IPS DF 6.9 (cell line): ENCODE measurements at regions not wholly inside any gene's neighbourhood (a gene's known extent, or its start where the extent isn't known, plus 50 kb on each side); places are given as distances from the start of the nearest gene placed in this dataset.

ENCODE experiments used
- DNase-seq: peaks from one replicate; pipeline ENCODE4 v3.0.0-alpha.2; 2013; ENCODE audit warnings: low read depth, low spot score
- H3K27ac ChIP-seq: one replicate; pipeline ENCODE4 v1.5.1; 2013; ENCODE audit warnings: low read length, control low read depth
- H3K27me3 ChIP-seq: 2 replicates; pipeline ENCODE4 v1.6.1; 2013; ENCODE audit warnings: mild to moderate bottlenecking, low read length; ENCODE audit not compliant: control insufficient read depth, insufficient read depth
- H3K36me3 ChIP-seq: 2 replicates; pipeline ENCODE4 v1.6.1; 2013; ENCODE audit warnings: low read length; ENCODE audit not compliant: control insufficient read depth, insufficient read depth
- H3K4me1 ChIP-seq: 2 replicates; pipeline ENCODE4 v1.6.1; 2013; ENCODE audit warnings: low read length; ENCODE audit not compliant: control insufficient read depth, insufficient read depth
- H3K4me3 ChIP-seq: 2 replicates; pipeline ENCODE4 v1.5.1; 2013; ENCODE audit warnings: mild to moderate bottlenecking, low read length
- H3K9me3 ChIP-seq: 2 replicates; pipeline ENCODE4 v1.6.1; 2013; ENCODE audit warnings: low read length, inconsistent platforms; ENCODE audit not compliant: control insufficient read depth, insufficient read depth
- WGBS: extraction: QIAGEN DNeasy Blood & Tissue Kit; methylation state at CpG from one replicate; pipeline ENCODE4 v1.1.7; 2013; ENCODE audit warnings: mixed read lengths, missing lambda C conversion rate; ENCODE audit not compliant: insufficient read length, insufficient coverage; 5-methylcytosine and 5-hydroxymethylcytosine counted together

GRCh38 chr3:66128623-66129022 lies 89.9 kb upstream of the MAGI1 start:
- no peak overlapping the region for H3K27ac ChIP-seq
- no CpG with 5 or more reads among the region's 1 CpG for WGBS
- DNase-seq, result no peak
- no peaks in the 10 kb centered on the region for H3K27me3 ChIP-seq
- no peaks in the 10 kb centered on the region for H3K4me1 ChIP-seq
- no peaks in the 10 kb centered on the region for H3K9me3 ChIP-seq
- no peaks in the 10 kb centered on the region for H3K36me3 ChIP-seq
- H3K4me3 ChIP-seq, result no peak overlapping the region

GRCh38 chr3:66121318-66121717 lies 82.6 kb upstream of the MAGI1 start:
- no peak for DNase-seq
- Histone ChIP-seq H3K27me3 (no peaks in the 10 kb centered on the region), H3K4me1 (no peaks in the 10 kb centered on the region), H3K4me3 (no peak overlapping the region), H3K36me3 (no peaks in the 10 kb centered on the region), H3K27ac (no peak overlapping the region), H3K9me3 (no peaks in the 10 kb centered on the region)
- WGBS, result no CpG with 5 or more reads among the region's 6 CpGs

GRCh38 chr3:66115858-66116654 lies 77.3 kb upstream of the MAGI1 start:
- no CpG with 5 or more reads among the region's 6 CpGs for WGBS
- peak; percentile 50 for DNase-seq
- H3K27ac ChIP-seq, result no peak overlapping the region

GRCh38 chr3:66113542-66113941 lies 74.8 kb upstream of the MAGI1 start:
- Histone ChIP-seq H3K27me3 (no peaks in the 10 kb centered on the region), H3K27ac (no peak overlapping the region), H3K36me3 (no peaks in the 10 kb centered on the region), H3K4me3 (no peak overlapping the region), H3K9me3 (no peaks in the 10 kb centered on the region), H3K4me1 (no peaks in the 10 kb centered on the region)
- no peak for DNase-seq
- no CpG with 5 or more reads among the region's 1 CpG for WGBS

More at GRCh38 chr3:66115858-66116654, 77.3 kb upstream of the MAGI1 start:
- Histone ChIP-seq H3K4me1 (no peaks in the 10 kb centered on the region), H3K36me3 (no peaks in the 10 kb centered on the region), H3K27me3 (no peaks in the 10 kb centered on the region), H3K9me3 (no peaks in the 10 kb centered on the region), H3K4me3 (no peak overlapping the region)

- Histone ChIP-seq H3K4me3 (no peak overlapping the region), H3K27me3 (no peaks in the 10 kb centered on the region), H3K4me1 (no peaks in the 10 kb centered on the region), H3K27ac (no peak overlapping the region), H3K9me3 (no peaks in the 10 kb centered on the region), H3K36me3 (no peaks in the 10 kb centered on the region)
- no CpG with 5 or more reads among the region's 6 CpGs for WGBS
- no peak for DNase-seq
These were observed 72.1 kb upstream of the MAGI1 start for GRCh38 chr3:66110840-66111239.

- no CpG with 5 or more reads among the region's 4 CpGs for WGBS
- H3K9me3 ChIP-seq, result no peaks in the 10 kb centered on the region
- no peak overlapping the region for H3K27ac ChIP-seq
- no peaks in the 10 kb centered on the region for H3K27me3 ChIP-seq
- DNase-seq, result no peak
- no peak overlapping the region for H3K4me3 ChIP-seq
- no peaks in the 10 kb centered on the region for H3K4me1 ChIP-seq
- no peaks in the 10 kb centered on the region for H3K36me3 ChIP-seq
These were observed 69.1 kb upstream of the MAGI1 start for GRCh38 chr3:66107855-66108254.

GRCh38 chr3:66106788-66107187 lies 68.1 kb upstream of the MAGI1 start:
- no peaks in the 10 kb centered on the region for H3K9me3 ChIP-seq
- H3K4me3 ChIP-seq, result no peak overlapping the region
- H3K36me3 ChIP-seq, result no peaks in the 10 kb centered on the region
- no peaks in the 10 kb centered on the region for H3K27me3 ChIP-seq
- no CpG with 5 or more reads among the region's 2 CpGs for WGBS
- no peak for DNase-seq
- no peaks in the 10 kb centered on the region for H3K4me1 ChIP-seq
- no peak overlapping the region for H3K27ac ChIP-seq

- H3K4me1 ChIP-seq, result no peaks in the 10 kb centered on the region
These were observed 65.8 kb upstream of the MAGI1 start for GRCh38 chr3:66104535-66104934.

GRCh38 chr3:66103729-66104128 lies 65.0 kb upstream of the MAGI1 start:
- Histone ChIP-seq H3K4me3 (no peak overlapping the region), H3K27ac (no peak overlapping the region), H3K4me1 (no peaks in the 10 kb centered on the region), H3K36me3 (no peaks in the 10 kb centered on the region), H3K27me3 (no peaks in the 10 kb centered on the region), H3K9me3 (no peaks in the 10 kb centered on the region)
- WGBS, result no CpG with 5 or more reads among the region's 3 CpGs
- DNase-seq, result no peak

More at GRCh38 chr3:66104535-66104934, 65.8 kb upstream of the MAGI1 start:
- Histone ChIP-seq H3K27me3 (no peaks in the 10 kb centered on the region), H3K36me3 (no peaks in the 10 kb centered on the region), H3K27ac (no peak overlapping the region), H3K4me3 (no peak overlapping the region), H3K9me3 (no peaks in the 10 kb centered on the region)
- DNase-seq, result no peak

- Histone ChIP-seq H3K4me1 (no peaks in the 10 kb centered on the region), H3K27me3 (no peaks in the 10 kb centered on the region), H3K4me3 (no peak overlapping the region), H3K9me3 (no peaks in the 10 kb centered on the region), H3K27ac (no peak overlapping the region), H3K36me3 (no peaks in the 10 kb centered on the region)
- no CpG with 5 or more reads among the region's 3 CpGs for WGBS
- DNase-seq, result no peak
These were observed 63.2 kb upstream of the MAGI1 start for GRCh38 chr3:66101901-66102300.

- H3K27ac ChIP-seq, result no peak overlapping the region
- no peak for DNase-seq
- H3K36me3 ChIP-seq, result no peaks in the 10 kb centered on the region
- no CpG with 5 or more reads among the region's 1 CpG for WGBS
- H3K9me3 ChIP-seq, result no peaks in the 10 kb centered on the region
- H3K4me1 ChIP-seq, result no peaks in the 10 kb centered on the region
- no peak overlapping the region for H3K4me3 ChIP-seq
- H3K27me3 ChIP-seq, result no peaks in the 10 kb centered on the region
These were observed 60.9 kb upstream of the MAGI1 start for GRCh38 chr3:66099541-66100065.
